ENCODE measurements at regions not wholly inside any gene's neighbourhood (a gene's known extent, or its start where the extent isn't known, plus 50 kb on each side); places are given as distances from the start of the nearest gene placed in this dataset.

- TF ChIP-seq SMC3 (IDR thresholded peaks at IDR 0.05; ENCODE audit: low read depth, low read length) (no peak), POLR2A (IDR thresholded peaks at IDR 0.05; ENCODE audit: low read depth, low read length) (no peak), MXI1 (IDR thresholded peaks at IDR 0.05; ENCODE audit: borderline replicate concordance, low read depth, low read length) (no peak)
These were observed 215.6 kb upstream of the CDH5 start for GRCh38 chr16:66150698-66151482.
